ENCODE measurements at regions not wholly inside any gene's neighbourhood (a gene's known extent, or its start where the extent isn't known, plus 50 kb on each side); places are given as distances from the start of the nearest gene placed in this dataset.

DNA sequence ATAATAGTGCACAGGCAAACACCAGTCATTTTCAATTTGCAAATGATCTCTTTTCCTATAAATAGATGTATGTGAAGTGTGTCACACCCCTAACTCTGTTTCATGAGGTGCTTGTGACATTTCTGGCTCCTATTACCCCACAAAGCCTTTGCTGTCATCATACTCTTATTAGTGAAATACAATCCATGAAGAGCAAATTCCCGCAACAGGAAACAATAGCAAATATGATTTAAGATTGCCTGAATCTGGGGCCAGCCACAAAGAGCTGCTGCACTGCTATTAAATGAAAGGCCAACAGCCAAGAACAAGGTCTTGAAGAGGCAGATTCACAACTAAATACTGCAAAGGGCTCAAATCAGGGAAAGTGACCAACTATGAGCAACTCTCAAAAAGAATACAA, 96.3 kb upstream of the CAV2 start (continued):
- TF ChIP-seq, protein P1, sequence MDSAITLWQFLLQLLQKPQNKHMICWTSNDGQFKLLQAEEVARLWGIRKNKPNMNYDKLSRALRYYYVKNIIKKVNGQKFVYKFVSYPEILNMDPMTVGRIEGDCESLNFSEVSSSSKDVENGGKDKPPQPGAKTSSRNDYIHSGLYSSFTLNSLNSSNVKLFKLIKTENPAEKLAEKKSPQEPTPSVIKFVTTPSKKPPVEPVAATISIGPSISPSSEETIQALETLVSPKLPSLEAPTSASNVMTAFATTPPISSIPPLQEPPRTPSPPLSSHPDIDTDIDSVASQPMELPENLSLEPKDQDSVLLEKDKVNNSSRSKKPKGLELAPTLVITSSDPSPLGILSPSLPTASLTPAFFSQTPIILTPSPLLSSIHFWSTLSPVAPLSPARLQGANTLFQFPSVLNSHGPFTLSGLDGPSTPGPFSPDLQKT (IDR thresholded peaks at IDR 0.05; ENCODE audit: borderline replicate concordance, low read depth, low read length) = no peak
- TF ChIP-seq, protein P2, sequence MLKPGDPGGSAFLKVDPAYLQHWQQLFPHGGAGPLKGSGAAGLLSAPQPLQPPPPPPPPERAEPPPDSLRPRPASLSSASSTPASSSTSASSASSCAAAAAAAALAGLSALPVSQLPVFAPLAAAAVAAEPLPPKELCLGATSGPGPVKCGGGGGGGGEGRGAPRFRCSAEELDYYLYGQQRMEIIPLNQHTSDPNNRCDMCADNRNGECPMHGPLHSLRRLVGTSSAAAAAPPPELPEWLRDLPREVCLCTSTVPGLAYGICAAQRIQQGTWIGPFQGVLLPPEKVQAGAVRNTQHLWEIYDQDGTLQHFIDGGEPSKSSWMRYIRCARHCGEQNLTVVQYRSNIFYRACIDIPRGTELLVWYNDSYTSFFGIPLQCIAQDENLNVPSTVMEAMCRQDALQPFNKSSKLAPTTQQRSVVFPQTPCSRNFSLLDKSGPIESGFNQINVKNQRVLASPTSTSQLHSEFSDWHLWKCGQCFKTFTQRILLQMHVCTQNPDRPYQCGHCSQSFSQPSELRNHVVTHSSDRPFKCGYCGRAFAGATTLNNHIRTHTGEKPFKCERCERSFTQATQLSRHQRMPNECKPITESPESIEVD (tag by site-specific recombination; IDR thresholded peaks at IDR 0.05) = peak; percentile 74; the same call in 1 of the 2 replicates
- TF ChIP-seq ZNF544 (tag by site-specific recombination; IDR thresholded peaks at IDR 0.05) = no peak
- peak; percentile 49; the same call in 1 of the 2 replicates for TF ChIP-seq ZNF184 (tag by site-specific recombination; IDR thresholded peaks at IDR 0.05)
- peak; percentile 86 for TF ChIP-seq KLF10 (tag by site-specific recombination; IDR thresholded peaks at IDR 0.05)
- TF ChIP-seq ZBTB8A (tag by site-specific recombination; IDR thresholded peaks at IDR 0.05) = peak; percentile 41
- no peak for TF ChIP-seq ZNF530 (tag by site-specific recombination; IDR thresholded peaks at IDR 0.05; ENCODE audit: low read depth)
- TF ChIP-seq SALL2 (tag by site-specific recombination; IDR thresholded peaks at IDR 0.05; ENCODE audit: borderline replicate concordance) = no peak
- no peak for TF ChIP-seq ZNF248 (tag by site-specific recombination; IDR thresholded peaks at IDR 0.05)
- TF ChIP-seq, protein P3, sequence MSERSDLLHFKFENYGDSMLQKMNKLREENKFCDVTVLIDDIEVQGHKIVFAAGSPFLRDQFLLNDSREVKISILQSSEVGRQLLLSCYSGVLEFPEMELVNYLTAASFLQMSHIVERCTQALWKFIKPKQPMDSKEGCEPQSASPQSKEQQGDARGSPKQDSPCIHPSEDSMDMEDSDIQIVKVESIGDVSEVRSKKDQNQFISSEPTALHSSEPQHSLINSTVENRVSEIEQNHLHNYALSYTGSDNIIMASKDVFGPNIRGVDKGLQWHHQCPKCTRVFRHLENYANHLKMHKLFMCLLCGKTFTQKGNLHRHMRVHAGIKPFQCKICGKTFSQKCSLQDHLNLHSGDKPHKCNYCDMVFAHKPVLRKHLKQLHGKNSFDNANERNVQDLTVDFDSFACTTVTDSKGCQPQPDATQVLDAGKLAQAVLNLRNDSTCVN (tag by site-specific recombination; optimal IDR thresholded peaks at IDR 0.05) = no peak
- 0 out of 2 replicates have a peak, but pooled peaks have one; percentile 35 for TF ChIP-seq ZFP69B (tag by site-specific recombination; IDR thresholded peaks at IDR 0.05)
- no peak for TF ChIP-seq ZNF175 (tag by site-specific recombination; IDR thresholded peaks at IDR 0.05)
- peak; percentile 59; the same call in 1 of the 2 replicates for TF ChIP-seq GFI1B (tag by site-specific recombination; IDR thresholded peaks at IDR 0.05)
- TF ChIP-seq ZNF561 (tag by site-specific recombination; IDR thresholded peaks at IDR 0.05; ENCODE audit: borderline replicate concordance) = 0 out of 2 replicates have a peak, but pooled peaks have one; percentile 24
- TF ChIP-seq ZBTB17 (tag by site-specific recombination; IDR thresholded peaks at IDR 0.05) = peak; percentile 82
- 0 out of 2 replicates have a peak, but pooled peaks have one; percentile 9 for TF ChIP-seq GLIS1 (tag by site-specific recombination; IDR thresholded peaks at IDR 0.05)
- no peak for TF ChIP-seq ZNF548 (tag by site-specific recombination; IDR thresholded peaks at IDR 0.05)
- TF ChIP-seq IKZF3 (tag by site-specific recombination; IDR thresholded peaks at IDR 0.05) = 0 out of 2 replicates have a peak, but pooled peaks have one; percentile 38
- 0 out of 2 replicates have a peak, but pooled peaks have one; percentile 41 for TF ChIP-seq ZBTB21 (tag by site-specific recombination; IDR thresholded peaks at IDR 0.05)
- TF ChIP-seq ZNF341 (tag by site-specific recombination; IDR thresholded peaks at IDR 0.05; ENCODE audit: low read depth) = no peak
- TF ChIP-seq, protein P4, sequence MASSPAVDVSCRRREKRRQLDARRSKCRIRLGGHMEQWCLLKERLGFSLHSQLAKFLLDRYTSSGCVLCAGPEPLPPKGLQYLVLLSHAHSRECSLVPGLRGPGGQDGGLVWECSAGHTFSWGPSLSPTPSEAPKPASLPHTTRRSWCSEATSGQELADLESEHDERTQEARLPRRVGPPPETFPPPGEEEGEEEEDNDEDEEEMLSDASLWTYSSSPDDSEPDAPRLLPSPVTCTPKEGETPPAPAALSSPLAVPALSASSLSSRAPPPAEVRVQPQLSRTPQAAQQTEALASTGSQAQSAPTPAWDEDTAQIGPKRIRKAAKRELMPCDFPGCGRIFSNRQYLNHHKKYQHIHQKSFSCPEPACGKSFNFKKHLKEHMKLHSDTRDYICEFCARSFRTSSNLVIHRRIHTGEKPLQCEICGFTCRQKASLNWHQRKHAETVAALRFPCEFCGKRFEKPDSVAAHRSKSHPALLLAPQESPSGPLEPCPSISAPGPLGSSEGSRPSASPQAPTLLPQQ (tag by site-specific recombination; IDR thresholded peaks at IDR 0.05) = peak; percentile 75; the same call in 1 of the 2 replicates
- TF ChIP-seq, protein P5, sequence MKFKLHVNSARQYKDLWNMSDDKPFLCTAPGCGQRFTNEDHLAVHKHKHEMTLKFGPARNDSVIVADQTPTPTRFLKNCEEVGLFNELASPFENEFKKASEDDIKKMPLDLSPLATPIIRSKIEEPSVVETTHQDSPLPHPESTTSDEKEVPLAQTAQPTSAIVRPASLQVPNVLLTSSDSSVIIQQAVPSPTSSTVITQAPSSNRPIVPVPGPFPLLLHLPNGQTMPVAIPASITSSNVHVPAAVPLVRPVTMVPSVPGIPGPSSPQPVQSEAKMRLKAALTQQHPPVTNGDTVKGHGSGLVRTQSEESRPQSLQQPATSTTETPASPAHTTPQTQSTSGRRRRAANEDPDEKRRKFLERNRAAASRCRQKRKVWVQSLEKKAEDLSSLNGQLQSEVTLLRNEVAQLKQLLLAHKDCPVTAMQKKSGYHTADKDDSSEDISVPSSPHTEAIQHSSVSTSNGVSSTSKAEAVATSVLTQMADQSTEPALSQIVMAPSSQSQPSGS (tag by site-specific recombination; IDR thresholded peaks at IDR 0.05; ENCODE audit: low read depth) = no peak
- TF ChIP-seq, protein P6, sequence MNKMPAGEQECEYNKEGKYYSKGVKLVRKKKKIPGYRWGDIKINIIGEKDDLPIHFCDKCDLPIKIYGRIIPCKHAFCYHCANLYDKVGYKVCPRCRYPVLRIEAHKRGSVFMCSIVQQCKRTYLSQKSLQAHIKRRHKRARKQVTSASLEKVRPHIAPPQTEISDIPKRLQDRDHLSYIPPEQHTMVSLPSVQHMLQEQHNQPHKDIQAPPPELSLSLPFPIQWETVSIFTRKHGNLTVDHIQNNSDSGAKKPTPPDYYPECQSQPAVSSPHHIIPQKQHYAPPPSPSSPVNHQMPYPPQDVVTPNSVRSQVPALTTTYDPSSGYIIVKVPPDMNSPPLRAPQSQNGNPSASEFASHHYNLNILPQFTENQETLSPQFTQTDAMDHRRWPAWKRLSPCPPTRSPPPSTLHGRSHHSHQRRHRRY (tag by site-specific recombination; IDR thresholded peaks at IDR 0.05) = no peak
- TF ChIP-seq ZNF654 (tag by site-specific recombination; IDR thresholded peaks at IDR 0.05; ENCODE audit: low read depth) = no peak
- peak; percentile 91 for TF ChIP-seq FEZF1 (tag by site-specific recombination; IDR thresholded peaks at IDR 0.05)
- no peak for TF ChIP-seq ZNF623 (tag by site-specific recombination; IDR thresholded peaks at IDR 0.05)
- TF ChIP-seq ZNF366 (tag by site-specific recombination; conservative IDR thresholded peaks at IDR 0.05) = peak; percentile 64
- TF ChIP-seq ZNF768 (tag by site-specific recombination; IDR thresholded peaks at IDR 0.05) = no peak
- no peak for TF ChIP-seq ZNF266 (tag by site-specific recombination; IDR thresholded peaks at IDR 0.05; ENCODE audit: low read depth)
- TF ChIP-seq ZNF558 (tag by site-specific recombination; IDR thresholded peaks at IDR 0.05) = 0 out of 2 replicates have a peak, but pooled peaks have one; percentile 30
- TF ChIP-seq YY1 (tag by site-specific recombination; IDR thresholded peaks at IDR 0.05) = no peak
- TF ChIP-seq, protein P7, sequence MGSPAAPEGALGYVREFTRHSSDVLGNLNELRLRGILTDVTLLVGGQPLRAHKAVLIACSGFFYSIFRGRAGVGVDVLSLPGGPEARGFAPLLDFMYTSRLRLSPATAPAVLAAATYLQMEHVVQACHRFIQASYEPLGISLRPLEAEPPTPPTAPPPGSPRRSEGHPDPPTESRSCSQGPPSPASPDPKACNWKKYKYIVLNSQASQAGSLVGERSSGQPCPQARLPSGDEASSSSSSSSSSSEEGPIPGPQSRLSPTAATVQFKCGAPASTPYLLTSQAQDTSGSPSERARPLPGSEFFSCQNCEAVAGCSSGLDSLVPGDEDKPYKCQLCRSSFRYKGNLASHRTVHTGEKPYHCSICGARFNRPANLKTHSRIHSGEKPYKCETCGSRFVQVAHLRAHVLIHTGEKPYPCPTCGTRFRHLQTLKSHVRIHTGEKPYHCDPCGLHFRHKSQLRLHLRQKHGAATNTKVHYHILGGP (tag by site-specific recombination; IDR thresholded peaks at IDR 0.05) = no peak
- TF ChIP-seq SP7 (tag by site-specific recombination; IDR thresholded peaks at IDR 0.05) = peak; percentile 74
